ENCODE measurements at regions not wholly inside any gene's neighbourhood (a gene's known extent, or its start where the extent isn't known, plus 50 kb on each side); places are given as distances from the start of the nearest gene placed in this dataset.

GRCh38 chr1:232114985-232115384, 488.4 kb downstream of the DISC1 start:
- TF ChIP-seq CTCF (conservative IDR thresholded peaks at IDR 0.05; ENCODE audit: low read depth, low read length) (no peak), POLR2A (IDR thresholded peaks at IDR 0.05; ENCODE audit: low read depth, low read length) (no peak)

Measured in IMR-90 (cell line).